Stomach (tissue), 4 donors: ENCODE measurements at regions not wholly inside any gene's neighbourhood (a gene's known extent, or its start where the extent isn't known, plus 50 kb on each side); places are given as distances from the start of the nearest gene placed in this dataset.

Source experiments
- CTCF ChIP-seq, 7 experiments: fragments of 450-650 bp in 4 of 7; fragments of 200-600 bp in 3 of 7; sonication (generic) in 3 of 7; IDR thresholded peaks; one replicate each; pipeline ENCODE4 v1.5.1; 2016 to 2019; ENCODE audit warnings: antibody characterized with exemption in 7 of 7, control low read depth in 2 of 7, mild to moderate bottlenecking in 1 of 7
- POLR2A ChIP-seq, 4 donors: fragments of 450-650 bp; IDR thresholded peaks; one replicate each; pipeline ENCODE4 v1.6.1; 2016; ENCODE audit warnings: antibody characterized with exemption in 4 of 4, control low read depth in 2 of 4, mild to moderate bottlenecking in 1 of 4, moderate library complexity in 1 of 4
- POLR2AphosphoS5 ChIP-seq, 3 donors: sonication (generic); formaldehyde crosslinking; IDR thresholded peaks; one replicate each; pipeline ENCODE4 v1.6.1; 2016; ENCODE audit warnings: antibody characterized with exemption in 3 of 3

DNA sequence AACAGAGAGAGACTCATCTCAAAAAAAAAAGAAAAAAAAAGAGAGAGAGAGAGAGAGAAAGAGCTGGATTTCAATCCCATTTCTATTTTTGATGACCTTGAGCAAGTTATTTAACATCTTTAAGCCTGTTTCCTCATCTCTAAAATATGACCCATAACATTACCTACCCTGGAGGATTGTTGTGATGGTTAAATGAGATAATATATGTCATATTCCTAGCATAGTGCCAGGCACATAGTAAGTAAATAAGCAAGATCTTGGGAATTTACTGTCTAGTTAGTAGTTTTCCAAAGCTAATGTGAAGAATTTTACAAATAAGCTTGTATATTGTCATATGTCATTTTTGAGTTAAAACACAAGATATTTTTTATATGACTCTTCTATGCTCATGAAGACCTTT is 236.5 kb downstream of the PHLDA1 start:
- TF ChIP-seq CTCF (IDR thresholded peaks at IDR 0.05) (no peak), POLR2A (IDR thresholded peaks at IDR 0.05) (no peak), POLR2AphosphoS5 (IDR thresholded peaks at IDR 0.05) (no peak)
